Sciatic nerve (tissue), 2 donors: ENCODE measurements at regions not wholly inside any gene's neighbourhood (a gene's known extent, or its start where the extent isn't known, plus 50 kb on each side); places are given as distances from the start of the nearest gene placed in this dataset.

Experiments
- ATAC-seq: fragments of 200-7000 bp; cut with Tn5 transposase; one replicate; pipeline ENCODE4 v1.9.1; 2020; ENCODE audit warnings: mild to moderate bottlenecking, moderate library complexity
- DNase-seq: peaks from one replicate; pipeline ENCODE4 v3.0.0-alpha.2; 2020; ENCODE audit warnings: low spot score
- intact Hi-C: fragments of 100-400 bp; cut with DNase I; formaldehyde crosslinking; loops from one replicate; pipeline ENCODE4 v1.14.2; 2022
- donor health status: DM: no; HTN: no; CAD: no.
- donor health status: DM: no; HTN: no; CAD: no.

DNA sequence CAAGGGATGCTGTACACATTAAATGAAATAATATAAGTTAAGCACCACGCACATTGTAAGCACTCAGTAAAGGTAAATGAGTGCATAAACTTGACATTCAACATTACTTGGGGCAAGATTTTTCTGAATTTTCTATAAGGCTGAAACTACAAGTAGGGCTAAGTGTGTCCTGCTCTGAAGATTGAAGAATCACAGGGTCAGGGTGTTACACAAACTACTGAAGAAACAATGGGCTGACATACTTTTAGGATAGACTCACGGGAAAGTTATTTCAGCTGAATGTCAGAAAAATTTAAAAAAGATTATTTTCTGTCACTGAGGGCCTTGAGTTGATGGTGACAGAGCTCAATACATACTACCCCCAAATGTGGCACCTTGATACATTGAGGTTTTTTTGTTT lies 644.2 kb upstream of the PLXNA2 start:
- ATAC-seq, result no peak
- intact Hi-C loops, result no loop called here

DNA sequence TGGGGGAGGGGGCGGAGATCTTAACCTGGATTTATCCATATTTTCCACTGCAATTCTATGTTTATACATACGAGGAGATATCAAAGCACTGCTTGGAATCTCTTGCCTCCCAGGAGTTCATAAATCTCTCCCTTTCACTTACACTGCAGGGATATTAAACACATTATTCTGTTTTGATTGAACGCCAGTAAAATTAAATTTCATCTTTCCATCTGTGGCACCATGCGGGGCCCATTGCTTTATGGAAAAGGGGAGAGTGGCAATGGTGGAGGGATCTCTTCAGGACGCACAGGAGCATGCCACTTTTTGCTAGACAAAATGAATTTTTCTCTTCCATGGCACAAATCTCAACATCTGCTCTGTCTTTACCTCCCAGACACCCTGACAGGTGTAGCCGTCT lies 648.0 kb upstream of the PLXNA2 start:
- DNase-seq, result no peak
- no peak for ATAC-seq
- intact Hi-C loops, result no loop called here

More for the DNA sequence above, 644.2 kb upstream of the PLXNA2 start:
- DNase-seq, result no peak

DNA sequence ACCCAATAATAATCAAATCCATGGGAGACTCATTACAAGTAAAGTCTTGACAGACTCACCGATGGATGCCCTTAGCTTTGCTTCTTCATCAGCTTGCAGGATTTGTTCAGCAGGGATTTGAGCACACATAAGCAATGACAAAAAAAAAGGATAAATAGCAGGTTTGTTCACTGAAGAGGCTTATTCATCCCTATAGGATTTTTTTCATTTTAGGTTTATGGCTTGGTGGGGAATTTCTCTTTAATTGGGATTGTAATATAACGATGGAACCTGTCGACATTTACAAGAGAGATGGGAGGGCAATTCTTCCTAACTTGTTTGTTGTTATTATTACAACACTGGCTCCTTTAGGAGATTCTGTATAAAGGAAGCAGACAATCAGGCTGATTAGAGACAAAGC lies 649.1 kb upstream of the PLXNA2 start:
- intact Hi-C loops, result no loop called here
- DNase-seq (no peak), ATAC-seq (no peak)

DNA sequence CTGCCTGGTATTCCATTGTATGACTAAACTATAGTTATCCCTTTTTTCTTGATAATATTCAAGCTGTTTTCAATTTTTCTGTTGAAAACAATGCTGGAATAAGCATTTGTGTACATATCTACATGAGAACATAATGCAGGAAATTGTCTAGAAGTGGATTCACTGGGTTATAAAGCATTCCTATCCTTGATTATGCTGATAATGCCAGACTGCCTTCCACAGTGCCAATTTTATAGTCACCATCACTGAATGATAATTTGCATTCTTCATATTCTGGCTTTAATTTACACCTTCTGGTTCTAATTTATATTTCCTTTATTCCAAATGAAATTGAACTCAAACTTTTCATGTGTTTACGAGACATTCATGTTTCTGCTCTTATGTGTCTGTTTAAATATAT lies 651.0 kb upstream of the PLXNA2 start:
- ATAC-seq (no peak), DNase-seq (no peak)
- intact Hi-C loops, result no loop called here

DNA sequence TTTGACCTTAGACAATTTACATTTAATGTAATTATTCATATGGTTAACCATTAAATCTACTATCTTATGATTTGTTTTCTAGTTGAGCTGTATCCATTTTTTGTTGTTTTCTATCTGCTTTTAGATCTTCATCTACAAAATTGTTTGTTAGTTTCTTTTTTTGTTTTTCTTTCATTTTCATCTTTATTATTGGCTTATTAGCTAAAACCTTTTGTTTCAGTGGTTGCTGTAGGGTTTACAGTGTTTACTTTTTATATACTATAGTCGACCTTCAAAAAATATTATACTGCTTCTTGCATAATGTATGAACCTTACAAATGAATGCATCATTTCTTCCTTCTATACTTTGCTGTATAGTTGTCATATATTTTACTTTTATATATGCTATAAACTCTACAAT lies 651.6 kb upstream of the PLXNA2 start:
- ATAC-seq (no peak), DNase-seq (no peak)
- intact Hi-C loops, result no loop called here

DNA sequence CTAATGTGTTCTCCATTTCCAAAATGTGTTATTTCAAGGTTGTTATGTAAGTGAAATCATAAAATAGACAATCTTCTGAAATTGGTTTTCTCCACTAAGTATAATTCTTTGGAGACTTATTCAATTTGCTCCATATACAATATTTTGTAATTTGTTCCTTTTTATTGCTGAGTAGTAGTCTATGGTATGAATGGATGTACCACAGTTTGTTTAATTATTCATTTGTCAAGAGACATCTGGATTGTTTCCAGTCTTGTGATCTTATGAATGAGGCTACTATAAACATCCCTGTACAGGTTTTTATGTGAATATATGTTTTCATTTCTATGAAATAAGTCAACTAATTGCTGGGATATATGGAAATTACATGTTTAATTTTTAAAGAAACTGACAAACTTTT lies 652.6 kb upstream of the PLXNA2 start:
- no peak for ATAC-seq
- intact Hi-C loops, result no loop called here
- no peak for DNase-seq

DNA sequence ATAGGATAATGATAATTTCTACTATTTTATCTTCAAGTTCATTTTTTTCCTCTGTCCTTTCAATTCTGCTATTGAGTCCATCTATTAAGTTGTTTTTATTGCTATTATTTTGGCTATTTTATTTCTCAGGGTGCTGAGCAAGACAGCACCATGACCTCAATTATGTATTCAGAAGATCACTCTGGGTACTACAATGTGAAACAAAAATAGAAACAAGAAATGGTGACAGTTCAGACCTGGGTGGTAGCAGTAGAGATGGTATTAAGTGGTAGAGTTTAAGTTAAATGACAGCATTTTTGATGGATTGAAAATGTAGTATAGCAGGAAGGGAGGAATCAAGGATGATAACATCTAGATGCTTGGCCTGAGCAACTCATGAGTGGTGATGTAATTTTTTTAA lies 655.3 kb upstream of the PLXNA2 start:
- ATAC-seq (no peak), DNase-seq (no peak)
- intact Hi-C loops, result no loop called here

DNA sequence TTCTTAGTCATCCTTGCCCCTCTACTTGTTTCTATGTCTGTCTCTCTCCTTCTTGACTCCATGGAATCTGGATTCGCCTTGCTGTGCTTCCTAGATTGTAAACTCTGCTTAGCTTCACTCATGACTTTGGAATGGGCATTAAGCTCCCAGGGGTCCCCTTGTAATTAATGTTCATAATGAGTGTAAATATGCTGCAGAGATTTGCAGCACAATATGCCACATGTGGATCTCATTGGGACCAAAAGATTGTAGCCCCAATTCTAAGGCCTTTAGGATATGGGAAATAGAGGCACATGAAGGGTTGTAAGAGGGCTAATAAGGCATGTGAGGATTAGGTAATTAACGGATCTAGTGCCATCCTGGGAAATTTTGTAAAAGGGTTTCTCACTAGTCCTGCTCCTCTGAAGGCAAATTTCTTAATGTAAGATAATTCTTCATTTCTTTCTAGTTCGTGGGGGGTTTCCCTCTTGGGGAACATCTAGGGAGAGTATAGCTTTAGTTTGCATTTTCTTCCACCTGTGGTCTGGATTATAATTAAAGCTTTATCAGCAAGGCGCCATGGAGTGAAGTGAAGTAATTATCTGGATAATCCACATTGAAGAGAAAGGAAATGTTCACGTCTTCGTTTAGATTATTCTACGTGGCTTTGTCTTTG lies 659.2 kb upstream of the PLXNA2 start:
- intact Hi-C loops, result no loop called here
- ATAC-seq (no peak), DNase-seq (no peak)

DNA sequence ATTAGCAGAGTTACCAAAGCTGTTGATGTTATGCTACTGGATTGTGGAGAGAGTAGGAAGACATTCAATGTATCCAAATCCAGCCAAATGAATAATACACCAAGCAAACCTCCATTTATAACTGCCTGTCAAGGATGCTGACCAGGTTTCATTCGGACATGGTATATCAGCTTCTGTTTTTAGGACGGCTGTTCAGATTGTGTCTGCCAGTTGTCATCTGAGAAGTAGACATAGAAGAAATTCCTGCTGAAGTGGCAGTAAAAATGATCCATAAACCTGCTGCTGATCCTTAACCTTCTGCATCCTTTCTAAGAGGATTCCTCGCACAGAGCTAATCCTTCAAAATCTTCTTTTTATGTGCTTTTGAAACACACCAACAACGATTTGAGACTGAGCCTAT lies 663.6 kb upstream of the PLXNA2 start:
- DNase-seq (no peak), ATAC-seq (no peak)
- intact Hi-C loops, result no loop called here

DNA sequence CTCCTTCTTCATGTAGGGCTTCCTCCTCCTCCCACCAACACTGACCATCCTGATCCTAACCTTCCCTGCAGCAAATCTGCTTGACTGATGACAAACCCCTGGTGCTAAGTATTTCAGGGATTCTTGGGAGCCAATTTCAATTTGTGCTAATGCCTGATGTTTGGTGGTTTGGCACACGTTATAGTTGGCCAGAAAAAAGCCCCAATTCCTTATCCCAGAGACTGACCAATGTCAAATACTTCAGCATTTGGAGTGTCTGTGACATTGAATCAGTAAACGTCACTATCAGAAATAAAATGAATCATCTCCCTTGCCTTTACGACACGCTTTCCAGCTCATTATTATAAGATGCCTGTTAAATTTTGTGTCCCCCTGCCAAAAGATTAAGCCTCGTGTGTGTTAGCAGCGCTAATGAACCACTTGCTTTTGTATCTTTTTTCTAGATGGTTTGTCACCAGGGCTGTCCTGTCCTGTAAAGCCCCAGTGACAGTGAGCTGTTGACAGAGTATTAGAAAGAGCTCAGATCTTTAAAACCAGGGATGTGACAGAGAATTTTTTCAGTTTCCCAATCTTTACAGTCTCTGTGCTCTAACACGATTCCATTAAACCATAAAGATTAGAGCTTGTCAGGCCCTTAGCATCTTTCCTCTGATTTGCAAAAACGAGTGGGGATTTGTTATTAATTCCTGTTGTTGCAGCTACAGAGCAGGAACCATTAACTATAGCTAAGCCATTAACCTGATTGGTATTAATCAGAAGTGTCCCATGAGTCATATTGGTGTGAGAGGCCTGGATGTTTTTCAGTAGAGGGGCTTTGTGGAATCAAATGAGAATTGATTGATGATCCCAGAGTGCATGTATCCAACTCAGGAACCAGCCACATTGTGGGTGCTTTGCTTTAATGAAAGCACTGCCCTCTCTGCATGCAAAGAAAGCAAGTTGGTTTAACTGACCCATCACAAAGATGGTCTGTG lies 665.1 kb upstream of the PLXNA2 start:
- no peak for ATAC-seq
- DNase-seq, result no peak
- intact Hi-C loops, result no loop called here

DNA sequence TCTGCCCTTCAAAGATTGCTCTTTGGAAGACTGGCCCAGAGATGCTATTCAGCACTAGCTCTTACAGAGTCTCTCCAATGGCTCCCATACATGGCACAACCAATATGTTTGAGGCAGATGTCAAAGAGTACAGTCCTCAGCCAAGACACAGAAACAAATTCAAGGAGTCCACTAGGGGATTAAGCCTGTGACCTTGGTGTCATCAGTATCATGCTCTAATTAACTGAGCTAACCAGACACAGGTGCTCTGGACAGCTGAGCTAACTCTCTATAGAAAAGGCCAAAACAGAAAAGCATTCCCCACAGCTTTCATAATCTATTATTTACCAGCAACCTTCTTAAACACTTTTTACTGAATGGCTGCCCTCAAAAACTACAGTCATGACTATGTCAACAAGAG lies 666.0 kb upstream of the PLXNA2 start:
- intact Hi-C loops, result no loop called here
- DNase-seq (no peak), ATAC-seq (no peak)

DNA sequence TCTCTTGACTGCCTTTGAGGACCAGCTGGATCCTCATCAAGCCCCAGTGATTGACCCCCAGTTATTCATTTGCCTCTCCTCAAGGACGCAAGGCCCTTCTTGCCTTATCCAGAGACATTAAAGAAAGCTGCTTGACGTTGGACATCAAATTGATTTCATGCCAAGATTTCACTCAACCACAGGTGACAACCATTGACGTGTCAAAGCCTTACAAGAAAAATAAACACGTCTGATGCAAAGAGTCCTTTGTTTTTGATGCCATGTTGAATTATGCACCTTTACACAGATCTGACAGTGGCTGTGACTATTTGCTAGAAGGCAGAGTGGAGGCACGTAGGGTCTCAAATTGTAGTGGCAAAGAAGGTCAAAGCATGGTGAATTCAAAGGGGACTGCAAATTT lies 666.2 kb upstream of the CAMK1G start:
- intact Hi-C loops, result no loop called here
- no peak for DNase-seq
- no peak for ATAC-seq

DNA sequence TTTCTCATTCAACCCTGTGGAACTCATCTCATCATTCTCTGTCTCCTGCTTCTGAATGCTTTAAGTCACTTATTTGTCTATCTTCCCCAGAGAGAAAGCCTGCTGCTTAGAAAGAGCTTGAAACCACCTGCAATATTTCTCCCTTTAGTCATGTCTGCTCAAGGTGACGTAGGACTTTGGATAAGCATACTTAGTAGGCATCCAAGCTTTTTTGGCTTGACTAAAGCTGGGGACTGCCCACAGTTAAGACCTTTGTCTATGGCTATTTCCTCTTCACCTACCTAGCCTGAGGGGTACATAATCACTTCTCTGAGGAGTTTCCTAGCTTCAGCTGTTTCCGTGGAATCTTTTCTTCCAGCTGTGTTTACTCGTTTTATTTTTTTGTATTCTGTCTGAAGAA lies 665.8 kb upstream of the CAMK1G start:
- DNase-seq (no peak), ATAC-seq (no peak)
- intact Hi-C loops, result no loop called here

DNA sequence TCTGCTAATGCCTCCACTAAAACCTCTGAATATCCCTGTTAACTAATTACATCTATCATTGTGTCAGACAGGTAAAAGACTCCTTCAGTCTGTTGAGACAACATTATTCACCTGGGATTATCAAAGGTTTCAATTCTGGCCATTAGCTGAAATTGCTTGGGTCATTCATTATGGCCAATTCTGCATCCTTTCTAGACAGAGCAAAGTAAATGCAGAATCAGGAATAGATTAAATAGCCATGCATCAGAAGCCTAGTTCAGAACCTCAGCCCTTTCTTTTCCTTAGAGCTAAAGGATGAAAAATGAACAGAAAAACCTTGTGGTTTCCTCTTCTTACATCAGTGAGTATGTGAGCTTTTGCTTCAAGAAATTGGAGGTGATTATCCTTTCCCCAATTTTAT lies 665.4 kb upstream of the CAMK1G start:
- ATAC-seq (no peak), DNase-seq (no peak)
- intact Hi-C loops, result no loop called here

DNA sequence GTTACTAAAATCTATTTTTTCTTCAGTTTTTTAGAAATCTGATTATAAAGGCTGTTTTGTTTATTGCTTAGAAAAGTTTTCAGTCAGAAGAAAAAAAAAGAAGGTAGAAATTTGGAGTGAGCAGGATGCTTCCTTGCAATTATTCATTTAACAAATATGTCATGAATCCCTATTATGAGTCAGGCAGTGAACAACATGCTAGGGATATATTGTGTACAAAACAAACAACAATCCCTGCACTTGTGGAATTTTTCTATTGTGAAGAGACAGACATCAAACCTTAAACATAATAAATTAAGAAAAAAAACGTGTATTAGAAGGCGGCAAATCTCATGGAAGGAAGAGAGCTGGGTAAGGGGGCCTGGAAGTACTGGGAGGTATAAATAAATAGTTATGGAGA lies 664.1 kb upstream of the CAMK1G start:
- ATAC-seq (no peak), DNase-seq (no peak)
- intact Hi-C loops, result no loop called here

DNA sequence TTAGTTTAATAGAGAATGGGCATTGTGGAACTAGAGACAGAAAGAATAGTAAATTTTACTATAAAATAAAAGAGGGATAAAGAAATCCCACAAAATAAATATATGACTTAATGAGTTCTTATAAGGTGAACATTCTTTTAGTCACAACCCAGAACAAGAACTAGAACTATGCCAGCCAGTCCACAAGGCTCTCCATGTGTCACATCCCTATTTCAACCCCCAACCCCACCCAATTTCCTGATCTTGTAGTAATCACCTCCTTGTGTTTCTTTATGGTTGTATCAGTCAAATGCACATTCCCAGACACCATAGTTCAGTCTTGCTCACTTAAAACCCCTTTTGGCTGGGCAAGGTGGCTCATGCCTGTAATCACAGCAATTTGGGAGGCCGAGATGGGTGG lies 662.3 kb upstream of the CAMK1G start:
- intact Hi-C loops, result no loop called here
- no peak for DNase-seq

DNA sequence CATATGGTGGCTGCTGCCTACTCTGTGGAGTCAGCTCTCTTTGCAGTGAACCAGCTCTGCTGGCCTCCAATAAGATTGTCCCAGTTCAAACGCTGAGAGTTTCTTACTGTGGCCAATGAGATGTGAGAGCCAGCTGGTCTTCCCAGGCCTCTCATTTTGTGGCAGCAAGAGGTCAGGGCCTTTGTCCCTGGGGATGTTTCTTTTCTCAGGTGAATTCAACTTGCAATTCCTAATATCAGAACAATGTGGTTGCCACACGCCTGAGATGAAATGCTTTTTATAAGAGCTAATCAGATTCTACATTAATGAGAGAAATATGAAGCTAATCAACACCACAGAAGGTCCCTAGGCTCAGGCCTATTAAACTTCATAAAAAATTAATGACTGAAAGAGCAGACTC lies 660.1 kb upstream of the CAMK1G start:
- ATAC-seq, result no peak
- no peak for DNase-seq
- intact Hi-C loops, result no loop called here

More for the DNA sequence above, 662.3 kb upstream of the CAMK1G start:
- ATAC-seq, result no peak

DNA sequence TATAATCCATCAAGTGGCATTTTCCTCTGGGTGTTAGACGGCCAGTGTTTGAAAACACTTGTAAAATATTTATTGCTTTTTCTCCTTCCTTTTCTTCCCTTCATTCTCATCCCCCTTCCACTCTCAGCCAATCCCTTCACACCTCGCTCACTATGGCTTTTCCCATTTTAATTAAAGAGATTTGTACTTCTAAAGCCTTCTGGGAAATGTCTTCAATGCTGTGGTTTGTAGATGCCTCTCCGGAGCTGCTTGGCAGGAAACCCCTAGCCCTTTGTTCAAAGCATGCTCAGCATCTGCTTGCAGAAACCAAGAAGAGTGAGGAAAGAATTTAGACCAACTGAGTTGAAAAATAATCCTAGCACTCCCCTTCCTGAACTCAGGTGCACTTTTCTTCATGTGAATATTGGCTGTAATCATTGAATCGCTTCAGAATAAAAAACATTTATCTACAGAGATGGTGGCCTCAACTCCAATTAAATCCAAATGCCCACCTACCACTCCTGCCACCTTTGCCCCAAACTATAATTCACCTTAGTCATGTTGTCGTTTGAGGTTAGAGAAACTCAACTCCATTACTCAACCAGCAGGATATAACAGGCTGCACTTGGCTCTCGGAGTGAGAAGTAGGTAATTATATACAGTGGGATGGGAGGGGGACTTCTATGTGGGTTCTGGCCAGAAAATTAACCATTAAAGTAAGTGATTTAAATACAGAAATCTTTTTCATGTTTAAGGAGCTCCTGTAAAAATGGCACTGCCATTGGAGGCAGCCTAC lies 659.4 kb upstream of the CAMK1G start:
- DNase-seq (no peak), ATAC-seq (no peak)
- intact Hi-C loops, result no loop called here

DNA sequence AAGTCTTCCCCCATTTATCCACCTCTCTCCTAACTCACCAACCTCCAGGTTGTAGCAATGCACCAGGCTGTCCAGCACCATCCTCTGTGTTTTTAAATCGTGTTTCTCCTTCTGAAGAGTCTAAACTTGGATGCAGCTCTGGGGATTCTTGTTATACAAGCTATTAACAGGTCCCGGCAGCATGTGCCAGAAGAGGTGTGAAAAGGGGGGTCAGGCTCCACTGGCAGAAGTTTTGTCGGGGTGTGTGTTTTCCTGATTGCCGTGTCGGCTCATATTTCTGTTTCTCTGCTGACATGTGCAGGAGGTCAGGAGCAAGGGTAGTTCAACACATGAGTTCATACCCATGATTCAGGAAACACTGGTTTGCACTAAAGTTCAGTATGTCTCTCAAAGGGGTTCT lies 658.6 kb upstream of the CAMK1G start:
- ATAC-seq (no peak), DNase-seq (no peak)
- intact Hi-C loops, result no loop called here
